ENCODE measurements at regions not wholly inside any gene's neighbourhood (a gene's known extent, or its start where the extent isn't known, plus 50 kb on each side); places are given as distances from the start of the nearest gene placed in this dataset.

DNA sequence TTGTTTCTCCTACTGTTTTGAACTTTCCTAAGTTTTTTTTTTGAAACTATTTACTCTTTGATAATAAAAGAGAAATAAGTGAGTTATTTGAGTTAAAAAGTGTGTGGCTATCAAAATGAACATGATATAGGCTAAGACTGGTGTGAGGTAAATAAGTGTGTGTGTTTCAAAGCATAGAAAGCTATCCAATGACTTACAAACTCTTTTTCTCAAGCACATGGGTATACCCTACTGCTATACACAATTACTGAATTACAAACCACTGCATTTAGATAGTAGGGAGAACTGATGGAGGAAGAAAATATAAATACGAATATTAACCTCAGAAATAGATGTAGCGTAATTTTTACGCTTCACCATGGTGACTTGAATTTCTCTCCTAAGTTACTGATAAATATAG lies 305.8 kb upstream of the ANXA10 start:
- Histone ChIP-seq H3K27me3 (no peaks in the 10 kb centered on the region), H3K27ac (no peak overlapping the region), H3K36me3 (no peaks in the 10 kb centered on the region), H3K9me3 (no peaks in the 10 kb centered on the region), H3K4me3 (no peak overlapping the region), H3K4me1 (no peaks in the 10 kb centered on the region)
- TF ChIP-seq, protein P1, sequence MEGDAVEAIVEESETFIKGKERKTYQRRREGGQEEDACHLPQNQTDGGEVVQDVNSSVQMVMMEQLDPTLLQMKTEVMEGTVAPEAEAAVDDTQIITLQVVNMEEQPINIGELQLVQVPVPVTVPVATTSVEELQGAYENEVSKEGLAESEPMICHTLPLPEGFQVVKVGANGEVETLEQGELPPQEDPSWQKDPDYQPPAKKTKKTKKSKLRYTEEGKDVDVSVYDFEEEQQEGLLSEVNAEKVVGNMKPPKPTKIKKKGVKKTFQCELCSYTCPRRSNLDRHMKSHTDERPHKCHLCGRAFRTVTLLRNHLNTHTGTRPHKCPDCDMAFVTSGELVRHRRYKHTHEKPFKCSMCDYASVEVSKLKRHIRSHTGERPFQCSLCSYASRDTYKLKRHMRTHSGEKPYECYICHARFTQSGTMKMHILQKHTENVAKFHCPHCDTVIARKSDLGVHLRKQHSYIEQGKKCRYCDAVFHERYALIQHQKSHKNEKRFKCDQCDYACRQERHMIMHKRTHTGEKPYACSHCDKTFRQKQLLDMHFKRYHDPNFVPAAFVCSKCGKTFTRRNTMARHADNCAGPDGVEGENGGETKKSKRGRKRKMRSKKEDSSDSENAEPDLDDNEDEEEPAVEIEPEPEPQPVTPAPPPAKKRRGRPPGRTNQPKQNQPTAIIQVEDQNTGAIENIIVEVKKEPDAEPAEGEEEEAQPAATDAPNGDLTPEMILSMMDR (IDR thresholded peaks at IDR 0.05) = no peak
- TF ChIP-seq POLR2AphosphoS5 (IDR thresholded peaks at IDR 0.05) = no peak
- TF ChIP-seq EP300 (IDR thresholded peaks at IDR 0.05) = no peak
- TF ChIP-seq POLR2A (IDR thresholded peaks at IDR 0.05) = no peak
- ATAC-seq (ENCODE audit: low FRiP score in 2 of 2) = no peak
- DNase-seq = no peak
- 90 to 95% methylated on average over 3 of the region's 3 CpGs for WGBS, 2 donors

DNA sequence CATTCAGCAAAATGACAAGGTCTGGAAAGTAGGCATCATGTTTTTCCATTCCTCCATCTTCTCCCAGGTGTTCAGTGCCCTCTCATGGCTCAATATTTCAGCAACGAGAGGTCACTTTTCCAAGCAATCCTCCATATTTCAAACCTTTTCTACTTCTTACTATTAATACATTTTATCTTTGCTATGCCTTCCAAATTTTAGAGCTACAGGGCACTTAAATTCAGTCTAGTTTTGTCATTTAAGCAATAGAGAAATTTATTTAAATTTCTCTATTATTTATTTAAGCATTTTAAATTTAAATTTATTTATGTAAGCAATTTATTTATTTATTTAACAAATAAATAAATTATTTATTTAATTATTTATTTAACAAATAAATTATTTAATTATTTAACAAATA lies 305.1 kb upstream of the ANXA10 start:
- Histone ChIP-seq H3K4me1 (no peaks in the 10 kb centered on the region), H3K36me3 (no peaks in the 10 kb centered on the region), H3K27me3 (no peaks in the 10 kb centered on the region), H3K27ac (no peak overlapping the region), H3K9me3 (no peaks in the 10 kb centered on the region), H3K4me3 (no peak overlapping the region)
- DNase-seq = no peak
- ATAC-seq (ENCODE audit: low FRiP score in 2 of 2) = no peak
- WGBS, 2 donors = 81 to 89% methylated on average over 1 of the region's 1 CpG
- TF ChIP-seq, protein P1 (IDR thresholded peaks at IDR 0.05) = no peak
- TF ChIP-seq EP300 (IDR thresholded peaks at IDR 0.05) (no peak), POLR2AphosphoS5 (IDR thresholded peaks at IDR 0.05) (no peak), POLR2A (IDR thresholded peaks at IDR 0.05) (no peak)

DNA sequence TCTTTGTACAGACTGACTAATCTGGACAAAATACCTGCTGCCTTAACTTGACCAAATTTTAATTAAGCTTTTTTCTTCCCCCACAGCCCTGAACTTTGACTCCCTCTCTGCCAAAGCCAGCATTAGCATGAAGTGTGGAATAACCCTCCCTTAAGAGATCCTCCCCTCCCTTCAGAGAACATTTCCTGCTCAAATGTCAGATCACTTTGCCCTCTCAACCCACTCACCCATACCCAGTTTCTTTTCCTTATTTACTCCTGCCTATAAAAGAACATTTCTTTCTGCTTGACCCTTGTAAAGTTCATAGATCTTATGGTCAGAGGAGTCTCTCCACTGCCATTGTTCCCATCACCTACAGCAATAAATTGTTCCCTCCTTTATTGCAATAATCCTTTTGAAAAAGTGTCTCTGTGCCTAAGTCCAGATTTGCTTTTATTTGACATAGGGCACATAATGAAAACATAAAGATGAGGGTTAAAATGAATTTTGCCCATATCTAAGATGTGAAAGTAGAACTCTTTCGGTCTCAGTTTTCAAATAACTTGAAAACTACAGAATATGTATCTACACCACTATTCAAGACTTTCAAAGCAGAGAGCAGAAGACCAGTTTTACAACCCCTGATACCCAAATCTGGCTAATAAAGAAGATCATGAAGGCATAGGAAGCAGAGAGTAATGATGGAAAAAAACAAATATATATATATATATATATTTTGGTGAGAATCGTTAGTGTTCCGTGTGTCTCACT lies 289.7 kb upstream of the ANXA10 start:
- ATAC-seq (ENCODE audit: low FRiP score in 2 of 2) (no peak), DNase-seq (no peak)
- Histone ChIP-seq H3K4me3 (no peak overlapping the region), H3K36me3 (no peaks in the 10 kb centered on the region), H3K27ac (no peak overlapping the region), H3K27me3 (no peaks in the 10 kb centered on the region), H3K4me1 (no peaks in the 10 kb centered on the region), H3K9me3 (no peaks in the 10 kb centered on the region)
- 89 to 92% methylated on average over 3 of the region's 3 CpGs for WGBS, 2 donors
- TF ChIP-seq POLR2AphosphoS5 (IDR thresholded peaks at IDR 0.05) = no peak
- TF ChIP-seq, protein P1 (IDR thresholded peaks at IDR 0.05) = no peak
- TF ChIP-seq EP300 (IDR thresholded peaks at IDR 0.05) = no peak
- no peak for TF ChIP-seq POLR2A (IDR thresholded peaks at IDR 0.05)

DNA sequence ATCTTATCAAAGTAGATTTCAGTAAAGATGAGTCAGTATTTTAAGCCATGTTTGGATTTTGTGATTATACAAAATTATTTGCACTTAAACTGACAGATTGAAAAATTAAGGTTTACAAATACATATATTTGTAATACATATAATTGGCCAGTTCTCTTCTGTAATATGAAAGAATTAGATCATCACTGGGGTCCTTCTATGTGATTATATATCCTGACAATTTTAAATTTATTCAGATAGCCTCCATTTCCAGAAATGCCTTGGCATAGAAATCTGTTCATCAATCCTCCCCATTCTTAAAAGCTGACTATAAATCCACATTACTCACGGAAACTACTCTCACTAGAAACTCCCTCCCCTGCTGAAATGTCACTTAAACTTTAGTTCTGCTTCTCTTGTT lies 280.4 kb upstream of the ANXA10 start:
- ATAC-seq (ENCODE audit: low FRiP score in 2 of 2) (no peak), DNase-seq (no peak)
- H3K27me3 ChIP-seq = no peaks in the 10 kb centered on the region
- no peak for TF ChIP-seq POLR2A (IDR thresholded peaks at IDR 0.05)
- no peak overlapping the region for H3K4me3 ChIP-seq
- peaks cover 0 to 4% (median 0%) of the 10 kb centered on the region in 4 donors for H3K9me3 ChIP-seq
- no peaks in the 10 kb centered on the region for H3K36me3 ChIP-seq
- H3K27ac ChIP-seq = no peak overlapping the region
- no peaks in the 10 kb centered on the region for H3K4me1 ChIP-seq
- 54 to 74% methylated on average over 1 of the region's 1 CpG for WGBS, 2 donors

DNA sequence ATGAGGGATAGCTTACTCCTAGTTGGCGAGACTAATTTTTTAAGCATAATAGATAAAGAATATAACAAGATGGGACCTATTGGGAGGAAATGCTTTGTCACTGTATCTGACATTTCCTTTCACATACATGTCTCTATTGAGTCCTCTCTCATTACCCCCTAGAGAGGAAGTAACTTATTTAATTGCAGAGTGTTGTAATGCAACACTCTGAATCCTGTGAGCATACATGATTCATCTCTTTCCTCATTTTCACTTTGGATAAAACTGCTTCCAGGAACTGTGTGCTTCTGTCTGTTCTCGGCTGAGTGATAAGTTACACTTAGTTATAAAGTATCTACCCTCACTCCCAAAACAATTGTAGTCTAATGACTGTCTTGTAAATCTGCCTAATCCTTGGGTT lies 266.1 kb upstream of the ANXA10 start:
- no peaks in the 10 kb centered on the region for H3K9me3 ChIP-seq
- WGBS, 2 donors = 68 to 78% methylated on average over 2 of the region's 2 CpGs

DNA sequence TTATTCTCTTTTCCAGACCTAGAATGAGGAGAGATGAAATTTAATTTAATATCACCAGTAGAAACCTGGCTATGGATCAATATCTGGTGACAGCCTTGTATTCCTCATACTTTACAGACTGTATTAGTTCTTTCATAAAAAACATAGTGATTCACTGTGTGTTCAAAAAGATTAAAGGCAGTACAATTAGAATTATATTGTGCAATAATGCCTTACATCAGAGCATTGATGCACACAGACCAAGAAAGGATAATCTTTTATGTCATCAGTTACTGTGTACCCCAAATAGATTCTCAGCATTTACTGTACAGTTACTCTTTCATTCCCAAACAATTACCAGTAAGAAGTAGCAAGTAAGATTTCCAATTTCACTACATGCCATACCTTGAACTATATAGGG lies 260.5 kb upstream of the ANXA10 start:
- DNase-seq = no peak
- Histone ChIP-seq H3K4me3 (no peak overlapping the region), H3K27me3 (no peaks in the 10 kb centered on the region), H3K4me1 (no peaks in the 10 kb centered on the region), H3K36me3 (no peaks in the 10 kb centered on the region), H3K27ac (no peak overlapping the region), H3K9me3 (no peaks in the 10 kb centered on the region)
- no peak for ATAC-seq (ENCODE audit: low FRiP score in 2 of 2)
- TF ChIP-seq EP300 (IDR thresholded peaks at IDR 0.05) (no peak), POLR2AphosphoS5 (IDR thresholded peaks at IDR 0.05) (no peak)

More for the DNA sequence above, 266.1 kb upstream of the ANXA10 start:
- Histone ChIP-seq H3K4me3 (no peak overlapping the region), H3K4me1 (no peaks in the 10 kb centered on the region), H3K36me3 (no peaks in the 10 kb centered on the region), H3K27me3 (no peaks in the 10 kb centered on the region), H3K27ac (no peak overlapping the region)
- ATAC-seq (ENCODE audit: low FRiP score in 2 of 2) (no peak), DNase-seq (no peak)
- no peak for TF ChIP-seq POLR2A (IDR thresholded peaks at IDR 0.05)
- TF ChIP-seq EP300 (IDR thresholded peaks at IDR 0.05) = no peak
